WTC11 (cell line): ENCODE measurements at regions not wholly inside any gene's neighbourhood (a gene's known extent, or its start where the extent isn't known, plus 50 kb on each side); places are given as distances from the start of the nearest gene placed in this dataset.

Experiments used
- ATAC-seq: fragments of 200-7000 bp; cut with Tn5 transposase; 2 replicates; pipeline ENCODE4 v1.10.0; 2021; ENCODE audit warnings: mild to moderate bottlenecking, moderate library complexity
- CTCF ChIA-PET: fragments of 300-600 bp; sonication (Branson Sonifier 250); formaldehyde crosslinking; loops from one replicate; lab custom pipeline; 2021; ENCODE audit warnings: antibody characterized with exemption; lab: Charles Lee
- POLR2A ChIA-PET: fragments of 350-600 bp; sonication (Branson Sonifier 250); formaldehyde crosslinking; loops from one replicate; lab custom pipeline; 2021; ENCODE audit warnings: antibody characterized with exemption; lab: Charles Lee
- DNase-seq: peaks from one replicate; pipeline ENCODE4 v3.0.0; 2021; ENCODE audit warnings: low spot score
- H3K27ac Mint-ChIP-seq: 2 replicates; pipeline ENCODE4 v1.8.0; 2021; ENCODE audit warnings: mixed read lengths
- H3K27me3 Mint-ChIP-seq: 2 replicates; pipeline ENCODE4 v1.8.0; 2021; ENCODE audit warnings: low read depth, mild to moderate bottlenecking, moderate library complexity, mixed read lengths
- H3K36me3 Mint-ChIP-seq: 2 replicates; pipeline ENCODE4 v1.8.0; 2021; ENCODE audit warnings: mixed read lengths
- H3K4me1 Mint-ChIP-seq: 2 replicates; pipeline ENCODE4 v1.8.0; 2022; ENCODE audit warnings: mixed read lengths
- H3K4me3 Mint-ChIP-seq: 2 replicates; pipeline ENCODE4 v1.8.0; 2021; ENCODE audit warnings: mild to moderate bottlenecking, moderate library complexity, mixed read lengths
- H3K9me3 Mint-ChIP-seq: 2 replicates; pipeline ENCODE4 v1.8.0; 2021; ENCODE audit warnings: mixed read lengths
- ESRRA ChIP-seq: sonication (generic); formaldehyde crosslinking; IDR thresholded peaks from 2 replicates; pipeline ENCODE4 v1.8.1; 2022; ENCODE audit warnings: mild to moderate bottlenecking, missing genetic modification reagents, borderline replicate concordance
- MYBL2 ChIP-seq: sonication (generic); formaldehyde crosslinking; IDR thresholded peaks from 2 replicates; pipeline ENCODE4 v1.8.1; 2023; ENCODE audit warnings: mild to moderate bottlenecking, moderate library complexity, missing genetic modification reagents
- NR3C1 ChIP-seq: sonication (generic); formaldehyde crosslinking; conservative IDR thresholded peaks from 2 replicates; pipeline ENCODE4 v1.8.1; 2023; ENCODE audit warnings: low read depth, mild to moderate bottlenecking, missing genetic modification reagents
- SMAD3 ChIP-seq: sonication (generic); formaldehyde crosslinking; IDR thresholded peaks from 2 replicates; pipeline ENCODE4 v1.8.0; 2022; ENCODE audit warnings: missing genetic modification reagents, mild to moderate bottlenecking, borderline replicate concordance
- TCF7 ChIP-seq: sonication (generic); formaldehyde crosslinking; IDR thresholded peaks from 2 replicates; pipeline ENCODE4 v1.8.0; 2022; ENCODE audit warnings: mild to moderate bottlenecking, low read depth, missing genetic modification reagents, moderate library complexity
- ZNF219 ChIP-seq: sonication (generic); formaldehyde crosslinking; IDR thresholded peaks from 2 replicates; pipeline ENCODE4 v1.8.0; 2023; ENCODE audit warnings: missing genetic modification reagents, mild to moderate bottlenecking, borderline replicate concordance
- ZNF396 ChIP-seq: fragments of 250-450 bp; sonication (Bioruptor Pico); IDR thresholded peaks from 2 replicates; pipeline ENCODE4 v1.8.0; 2021; ENCODE audit warnings: mild to moderate bottlenecking, moderate library complexity, borderline replicate concordance
- TF ChIP-seq, protein P1 (sequence below): sonication (generic); formaldehyde crosslinking; IDR thresholded peaks from 2 replicates; pipeline ENCODE4 v1.8.1; 2023; ENCODE audit warnings: mild to moderate bottlenecking, missing genetic modification reagents, borderline replicate concordance
- TF ChIP-seq, protein P2 (sequence below): sonication (generic); formaldehyde crosslinking; IDR thresholded peaks from 2 replicates; pipeline ENCODE4 v1.8.0; 2023; ENCODE audit warnings: missing genetic modification reagents
- TF ChIP-seq, protein P3 (sequence below): sonication (generic); formaldehyde crosslinking; IDR thresholded peaks from 2 replicates; pipeline ENCODE4 v1.8.0; 2022; ENCODE audit warnings: missing genetic modification reagents
- TF ChIP-seq, protein P4 (sequence below): sonication (generic); formaldehyde crosslinking; IDR thresholded peaks from 2 replicates; pipeline ENCODE4 v1.8.1; 2022; ENCODE audit warnings: missing genetic modification reagents, borderline replicate concordance
- TF ChIP-seq, protein P5 (sequence below): sonication (generic); formaldehyde crosslinking; IDR thresholded peaks from 2 replicates; pipeline ENCODE4 v1.8.1; 2023; ENCODE audit warnings: mild to moderate bottlenecking, missing genetic modification reagents, moderate library complexity
- TF ChIP-seq, protein P6 (sequence below): sonication (generic); formaldehyde crosslinking; IDR thresholded peaks from 2 replicates; pipeline ENCODE4 v1.8.1; 2022; ENCODE audit warnings: mild to moderate bottlenecking, missing genetic modification reagents, moderate library complexity, borderline replicate concordance

DNA sequence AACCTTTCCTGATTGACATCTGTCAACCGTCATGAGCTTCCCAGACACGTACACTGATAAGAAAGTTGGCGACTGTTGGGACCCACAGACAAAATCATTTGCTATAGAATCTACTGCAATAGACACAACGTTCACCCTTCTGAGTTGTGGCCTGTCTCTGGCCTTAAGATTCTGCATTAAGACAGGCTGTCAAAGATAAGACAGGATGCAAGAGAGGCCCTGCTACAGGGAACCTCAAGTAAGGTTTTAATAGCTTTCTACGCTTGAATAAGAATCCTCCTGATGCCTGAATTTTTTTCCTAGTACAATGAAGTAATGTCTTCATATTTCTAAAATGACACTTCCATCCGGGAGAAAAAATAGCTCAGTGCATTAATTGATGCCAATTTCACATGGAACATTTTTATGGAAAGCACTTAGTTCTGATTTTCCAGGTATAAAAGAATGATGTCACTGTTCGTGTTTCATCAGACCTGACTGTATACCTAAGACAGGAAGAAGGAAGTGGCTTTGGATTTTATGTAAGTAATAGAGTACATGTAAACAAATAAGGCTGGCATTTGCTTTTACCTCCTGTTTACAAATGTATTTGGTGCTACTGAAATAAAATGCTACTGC is 275.2 kb upstream of the GPC6 start (continued):
- TF ChIP-seq, protein P1, sequence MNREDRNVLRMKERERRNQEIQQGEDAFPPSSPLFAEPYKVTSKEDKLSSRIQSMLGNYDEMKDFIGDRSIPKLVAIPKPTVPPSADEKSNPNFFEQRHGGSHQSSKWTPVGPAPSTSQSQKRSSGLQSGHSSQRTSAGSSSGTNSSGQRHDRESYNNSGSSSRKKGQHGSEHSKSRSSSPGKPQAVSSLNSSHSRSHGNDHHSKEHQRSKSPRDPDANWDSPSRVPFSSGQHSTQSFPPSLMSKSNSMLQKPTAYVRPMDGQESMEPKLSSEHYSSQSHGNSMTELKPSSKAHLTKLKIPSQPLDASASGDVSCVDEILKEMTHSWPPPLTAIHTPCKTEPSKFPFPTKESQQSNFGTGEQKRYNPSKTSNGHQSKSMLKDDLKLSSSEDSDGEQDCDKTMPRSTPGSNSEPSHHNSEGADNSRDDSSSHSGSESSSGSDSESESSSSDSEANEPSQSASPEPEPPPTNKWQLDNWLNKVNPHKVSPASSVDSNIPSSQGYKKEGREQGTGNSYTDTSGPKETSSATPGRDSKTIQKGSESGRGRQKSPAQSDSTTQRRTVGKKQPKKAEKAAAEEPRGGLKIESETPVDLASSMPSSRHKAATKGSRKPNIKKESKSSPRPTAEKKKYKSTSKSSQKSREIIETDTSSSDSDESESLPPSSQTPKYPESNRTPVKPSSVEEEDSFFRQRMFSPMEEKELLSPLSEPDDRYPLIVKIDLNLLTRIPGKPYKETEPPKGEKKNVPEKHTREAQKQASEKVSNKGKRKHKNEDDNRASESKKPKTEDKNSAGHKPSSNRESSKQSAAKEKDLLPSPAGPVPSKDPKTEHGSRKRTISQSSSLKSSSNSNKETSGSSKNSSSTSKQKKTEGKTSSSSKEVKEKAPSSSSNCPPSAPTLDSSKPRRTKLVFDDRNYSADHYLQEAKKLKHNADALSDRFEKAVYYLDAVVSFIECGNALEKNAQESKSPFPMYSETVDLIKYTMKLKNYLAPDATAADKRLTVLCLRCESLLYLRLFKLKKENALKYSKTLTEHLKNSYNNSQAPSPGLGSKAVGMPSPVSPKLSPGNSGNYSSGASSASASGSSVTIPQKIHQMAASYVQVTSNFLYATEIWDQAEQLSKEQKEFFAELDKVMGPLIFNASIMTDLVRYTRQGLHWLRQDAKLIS (CRISPR knock-in tag), result no peak
- TF ChIP-seq ESRRA (CRISPR knock-in tag) (no peak), NR3C1 (no peak), ZNF219 (no peak)
- TF ChIP-seq, protein P2, sequence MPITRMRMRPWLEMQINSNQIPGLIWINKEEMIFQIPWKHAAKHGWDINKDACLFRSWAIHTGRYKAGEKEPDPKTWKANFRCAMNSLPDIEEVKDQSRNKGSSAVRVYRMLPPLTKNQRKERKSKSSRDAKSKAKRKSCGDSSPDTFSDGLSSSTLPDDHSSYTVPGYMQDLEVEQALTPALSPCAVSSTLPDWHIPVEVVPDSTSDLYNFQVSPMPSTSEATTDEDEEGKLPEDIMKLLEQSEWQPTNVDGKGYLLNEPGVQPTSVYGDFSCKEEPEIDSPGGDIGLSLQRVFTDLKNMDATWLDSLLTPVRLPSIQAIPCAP (CRISPR knock-in tag), result no peak
- TF ChIP-seq, protein P3, sequence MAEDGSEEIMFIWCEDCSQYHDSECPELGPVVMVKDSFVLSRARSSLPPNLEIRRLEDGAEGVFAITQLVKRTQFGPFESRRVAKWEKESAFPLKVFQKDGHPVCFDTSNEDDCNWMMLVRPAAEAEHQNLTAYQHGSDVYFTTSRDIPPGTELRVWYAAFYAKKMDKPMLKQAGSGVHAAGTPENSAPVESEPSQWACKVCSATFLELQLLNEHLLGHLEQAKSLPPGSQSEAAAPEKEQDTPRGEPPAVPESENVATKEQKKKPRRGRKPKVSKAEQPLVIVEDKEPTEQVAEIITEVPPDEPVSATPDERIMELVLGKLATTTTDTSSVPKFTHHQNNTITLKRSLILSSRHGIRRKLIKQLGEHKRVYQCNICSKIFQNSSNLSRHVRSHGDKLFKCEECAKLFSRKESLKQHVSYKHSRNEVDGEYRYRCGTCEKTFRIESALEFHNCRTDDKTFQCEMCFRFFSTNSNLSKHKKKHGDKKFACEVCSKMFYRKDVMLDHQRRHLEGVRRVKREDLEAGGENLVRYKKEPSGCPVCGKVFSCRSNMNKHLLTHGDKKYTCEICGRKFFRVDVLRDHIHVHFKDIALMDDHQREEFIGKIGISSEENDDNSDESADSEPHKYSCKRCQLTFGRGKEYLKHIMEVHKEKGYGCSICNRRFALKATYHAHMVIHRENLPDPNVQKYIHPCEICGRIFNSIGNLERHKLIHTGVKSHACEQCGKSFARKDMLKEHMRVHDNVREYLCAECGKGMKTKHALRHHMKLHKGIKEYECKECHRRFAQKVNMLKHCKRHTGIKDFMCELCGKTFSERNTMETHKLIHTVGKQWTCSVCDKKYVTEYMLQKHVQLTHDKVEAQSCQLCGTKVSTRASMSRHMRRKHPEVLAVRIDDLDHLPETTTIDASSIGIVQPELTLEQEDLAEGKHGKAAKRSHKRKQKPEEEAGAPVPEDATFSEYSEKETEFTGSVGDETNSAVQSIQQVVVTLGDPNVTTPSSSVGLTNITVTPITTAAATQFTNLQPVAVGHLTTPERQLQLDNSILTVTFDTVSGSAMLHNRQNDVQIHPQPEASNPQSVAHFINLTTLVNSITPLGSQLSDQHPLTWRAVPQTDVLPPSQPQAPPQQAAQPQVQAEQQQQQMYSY (CRISPR knock-in tag), result no peak

DNA sequence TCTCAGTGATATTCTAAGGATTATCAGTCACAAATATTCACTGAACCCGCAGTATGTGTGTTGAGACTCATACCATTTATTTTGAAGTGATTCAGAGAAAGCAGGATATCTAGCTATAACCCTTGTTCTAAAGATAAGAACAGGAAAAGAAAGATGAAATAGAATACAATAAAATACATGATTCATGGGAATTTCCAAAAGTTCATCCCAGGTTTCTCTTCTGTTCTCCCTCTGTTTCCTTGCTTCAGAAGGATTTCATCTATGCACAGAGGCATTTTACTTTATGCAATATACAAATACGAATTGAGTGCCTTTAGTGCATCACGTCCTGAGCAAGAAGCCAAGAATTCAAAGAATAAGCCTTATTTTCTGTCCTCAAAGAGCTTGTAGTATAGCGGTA is 274.4 kb upstream of the GPC6 start:
- ATAC-seq, result no peak
- POLR2A ChIA-PET, result no interaction called here
- no peak for DNase-seq
- TF ChIP-seq TCF7 (CRISPR knock-in tag) (no peak), MYBL2 (CRISPR knock-in tag) (no peak), SMAD3 (CRISPR knock-in tag) (no peak), ZNF396 (no peak)
- TF ChIP-seq, protein P2 (CRISPR knock-in tag), result no peak
- TF ChIP-seq, protein P4, sequence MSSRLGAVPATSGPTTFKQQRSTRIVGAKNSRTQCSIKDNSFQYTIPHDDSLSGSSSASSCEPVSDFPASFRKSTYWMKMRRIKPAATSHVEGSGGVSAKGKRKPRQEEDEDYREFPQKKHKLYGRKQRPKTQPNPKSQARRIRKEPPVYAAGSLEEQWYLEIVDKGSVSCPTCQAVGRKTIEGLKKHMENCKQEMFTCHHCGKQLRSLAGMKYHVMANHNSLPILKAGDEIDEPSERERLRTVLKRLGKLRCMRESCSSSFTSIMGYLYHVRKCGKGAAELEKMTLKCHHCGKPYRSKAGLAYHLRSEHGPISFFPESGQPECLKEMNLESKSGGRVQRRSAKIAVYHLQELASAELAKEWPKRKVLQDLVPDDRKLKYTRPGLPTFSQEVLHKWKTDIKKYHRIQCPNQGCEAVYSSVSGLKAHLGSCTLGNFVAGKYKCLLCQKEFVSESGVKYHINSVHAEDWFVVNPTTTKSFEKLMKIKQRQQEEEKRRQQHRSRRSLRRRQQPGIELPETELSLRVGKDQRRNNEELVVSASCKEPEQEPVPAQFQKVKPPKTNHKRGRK (CRISPR knock-in tag), result no peak
- TF ChIP-seq, protein P5, sequence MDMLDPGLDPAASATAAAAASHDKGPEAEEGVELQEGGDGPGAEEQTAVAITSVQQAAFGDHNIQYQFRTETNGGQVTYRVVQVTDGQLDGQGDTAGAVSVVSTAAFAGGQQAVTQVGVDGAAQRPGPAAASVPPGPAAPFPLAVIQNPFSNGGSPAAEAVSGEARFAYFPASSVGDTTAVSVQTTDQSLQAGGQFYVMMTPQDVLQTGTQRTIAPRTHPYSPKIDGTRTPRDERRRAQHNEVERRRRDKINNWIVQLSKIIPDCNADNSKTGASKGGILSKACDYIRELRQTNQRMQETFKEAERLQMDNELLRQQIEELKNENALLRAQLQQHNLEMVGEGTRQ (CRISPR knock-in tag), result no peak
- TF ChIP-seq, protein P6, sequence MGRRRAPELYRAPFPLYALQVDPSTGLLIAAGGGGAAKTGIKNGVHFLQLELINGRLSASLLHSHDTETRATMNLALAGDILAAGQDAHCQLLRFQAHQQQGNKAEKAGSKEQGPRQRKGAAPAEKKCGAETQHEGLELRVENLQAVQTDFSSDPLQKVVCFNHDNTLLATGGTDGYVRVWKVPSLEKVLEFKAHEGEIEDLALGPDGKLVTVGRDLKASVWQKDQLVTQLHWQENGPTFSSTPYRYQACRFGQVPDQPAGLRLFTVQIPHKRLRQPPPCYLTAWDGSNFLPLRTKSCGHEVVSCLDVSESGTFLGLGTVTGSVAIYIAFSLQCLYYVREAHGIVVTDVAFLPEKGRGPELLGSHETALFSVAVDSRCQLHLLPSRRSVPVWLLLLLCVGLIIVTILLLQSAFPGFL (CRISPR knock-in tag), result no peak
- TF ChIP-seq, all 79 proteins: peak for 0
- peaks cover 20% of the 10 kb centered on the region for H3K4me1 Mint-ChIP-seq
- no peaks in the 10 kb centered on the region for H3K27me3 Mint-ChIP-seq
- CTCF ChIA-PET, result no interaction called here
- H3K27ac Mint-ChIP-seq, result no peak overlapping the region
- H3K36me3 Mint-ChIP-seq, result no peaks in the 10 kb centered on the region
- H3K4me3 Mint-ChIP-seq, result no peak overlapping the region
- H3K9me3 Mint-ChIP-seq, result no peaks in the 10 kb centered on the region
